ENCODE measurements at regions not wholly inside any gene's neighbourhood (a gene's known extent, or its start where the extent isn't known, plus 50 kb on each side); places are given as distances from the start of the nearest gene placed in this dataset.
"Not testable (repeated sequence)": the region's sequence is repeated elsewhere in the genome, so short reads cannot be mapped to it uniquely, and the experiment has no call there.

- Mint-ChIP-seq H3K27ac (ENCODE audit: unreplicated experiment) (no peak overlapping the region), H3K36me3 (ENCODE audit: unreplicated experiment) (no peaks in the 10 kb centered on the region), H3K9me3 (ENCODE audit: unreplicated experiment) (no peaks in the 10 kb centered on the region), H3K27me3 (ENCODE audit: unreplicated experiment) (no peaks in the 10 kb centered on the region), H3K4me1 (ENCODE audit: unreplicated experiment) (no peaks in the 10 kb centered on the region), H3K4me3 (ENCODE audit: unreplicated experiment) (no peak overlapping the region)
- TF ChIP-seq CTCF (IDR thresholded peaks at IDR 0.05): no peak
- DNase-seq (ENCODE audit: extremely low spot score, unreplicated experiment): no peak
Observed at GRCh38 chr1:213337025-213337678, 286.1 kb downstream of the RPS6KC1 start.

- peaks cover 3% of the 10 kb centered on the region for H3K9me3 Mint-ChIP-seq (ENCODE audit: unreplicated experiment)
- TF ChIP-seq CTCF (IDR thresholded peaks at IDR 0.05): no peak
- peaks cover 3% of the 10 kb centered on the region for H3K27me3 Mint-ChIP-seq (ENCODE audit: unreplicated experiment)
- H3K36me3 Mint-ChIP-seq (ENCODE audit: unreplicated experiment): no peaks in the 10 kb centered on the region
- no peak for DNase-seq (ENCODE audit: extremely low spot score, unreplicated experiment)
- no peak overlapping the region for H3K4me3 Mint-ChIP-seq (ENCODE audit: unreplicated experiment)
- H3K4me1 Mint-ChIP-seq (ENCODE audit: unreplicated experiment): no peaks in the 10 kb centered on the region
- H3K27ac Mint-ChIP-seq (ENCODE audit: unreplicated experiment): no peak overlapping the region
Observed at GRCh38 chr1:213340593-213340992, 289.6 kb downstream of the RPS6KC1 start.

GRCh38 chr1:213345621-213346020 is 294.6 kb downstream of the RPS6KC1 start:
- Mint-ChIP-seq H3K36me3 (ENCODE audit: unreplicated experiment) (no peaks in the 10 kb centered on the region), H3K4me1 (ENCODE audit: unreplicated experiment) (no peaks in the 10 kb centered on the region), H3K27me3 (ENCODE audit: unreplicated experiment) (peaks cover 3% of the 10 kb centered on the region), H3K9me3 (ENCODE audit: unreplicated experiment) (peaks cover 3% of the 10 kb centered on the region), H3K27ac (ENCODE audit: unreplicated experiment) (no peak overlapping the region), H3K4me3 (ENCODE audit: unreplicated experiment) (no peak overlapping the region)
- no peak for TF ChIP-seq CTCF (IDR thresholded peaks at IDR 0.05)
- no peak for DNase-seq (ENCODE audit: extremely low spot score, unreplicated experiment)

- DNase-seq (ENCODE audit: extremely low spot score, unreplicated experiment): no peak
- Mint-ChIP-seq H3K9me3 (ENCODE audit: unreplicated experiment) (no peaks in the 10 kb centered on the region), H3K4me1 (ENCODE audit: unreplicated experiment) (no peaks in the 10 kb centered on the region), H3K36me3 (ENCODE audit: unreplicated experiment) (no peaks in the 10 kb centered on the region), H3K27ac (ENCODE audit: unreplicated experiment) (no peak overlapping the region), H3K4me3 (ENCODE audit: unreplicated experiment) (no peak overlapping the region), H3K27me3 (ENCODE audit: unreplicated experiment) (peaks cover 19% of the 10 kb centered on the region)
- TF ChIP-seq CTCF (IDR thresholded peaks at IDR 0.05): no peak
Observed at GRCh38 chr1:213357403-213357802, 306.4 kb downstream of the RPS6KC1 start.

GRCh38 chr1:213358368-213358767 is 307.3 kb downstream of the RPS6KC1 start:
- H3K4me1 Mint-ChIP-seq (ENCODE audit: unreplicated experiment); H3K9me3 Mint-ChIP-seq (ENCODE audit: unreplicated experiment); DNase-seq (ENCODE audit: extremely low spot score, unreplicated experiment); H3K27ac Mint-ChIP-seq (ENCODE audit: unreplicated experiment); H3K4me3 Mint-ChIP-seq (ENCODE audit: unreplicated experiment); H3K36me3 Mint-ChIP-seq (ENCODE audit: unreplicated experiment): not testable (repeated sequence)
- peaks cover 19% of the 10 kb centered on the region for H3K27me3 Mint-ChIP-seq (ENCODE audit: unreplicated experiment)

GRCh38 chr1:213362598-213362997 is 311.6 kb downstream of the RPS6KC1 start:
- no peak overlapping the region for H3K4me3 Mint-ChIP-seq (ENCODE audit: unreplicated experiment)
- no peaks in the 10 kb centered on the region for H3K36me3 Mint-ChIP-seq (ENCODE audit: unreplicated experiment)
- TF ChIP-seq CTCF (IDR thresholded peaks at IDR 0.05): no peak
- H3K9me3 Mint-ChIP-seq (ENCODE audit: unreplicated experiment): no peaks in the 10 kb centered on the region
- peaks cover 17% of the 10 kb centered on the region for H3K27me3 Mint-ChIP-seq (ENCODE audit: unreplicated experiment)
- no peak for DNase-seq (ENCODE audit: extremely low spot score, unreplicated experiment)
- H3K27ac Mint-ChIP-seq (ENCODE audit: unreplicated experiment): no peak overlapping the region
- no peaks in the 10 kb centered on the region for H3K4me1 Mint-ChIP-seq (ENCODE audit: unreplicated experiment)

Data from osteocyte (in vitro differentiated cells).